BJ (cell line): ENCODE measurements at regions not wholly inside any gene's neighbourhood (a gene's known extent, or its start where the extent isn't known, plus 50 kb on each side); places are given as distances from the start of the nearest gene placed in this dataset.

Experiments
- CTCF ChIA-PET: fragments of 350-600 bp; formaldehyde crosslinking; extraction: SDS; loops from one replicate; lab custom pipeline; 2021; ENCODE audit warnings: antibody characterized with exemption, inconsistent platforms; lab: Yijun Ruan, JAX
- POLR2A ChIA-PET: fragments of 300-600 bp; sonication (Branson Sonifier 250); formaldehyde crosslinking; extraction: SDS; loops from one replicate; lab custom pipeline; 2021; ENCODE audit warnings: antibody characterized with exemption; lab: Charles Lee
- DNase-seq: peaks from one replicate; pipeline ENCODE4 v3.0.0-alpha.2; 2011; ENCODE audit warnings: low read depth
- H3K27me3 ChIP-seq: 2 replicates; pipeline ENCODE4 v1.6.0; 2011; ENCODE audit warnings: low read length; ENCODE audit not compliant: control insufficient read depth, insufficient read depth
- H3K36me3 ChIP-seq: 2 replicates; pipeline ENCODE4 v1.5.1; 2011; ENCODE audit warnings: low read length; ENCODE audit not compliant: control insufficient read depth, insufficient read depth
- H3K4me3 ChIP-seq: 2 replicates; pipeline ENCODE4 v1.5.1; 2011; ENCODE audit warnings: low read depth, mild to moderate bottlenecking, control low read depth, low read length
- TF ChIP-seq, protein P1 (sequence below): IDR thresholded peaks from 2 replicates; pipeline ENCODE4 v1.5.1; 2011; ENCODE audit warnings: low read depth, mild to moderate bottlenecking, control low read depth, inconsistent platforms, low read length, moderate library complexity; ENCODE audit not compliant: insufficient read depth

DNA sequence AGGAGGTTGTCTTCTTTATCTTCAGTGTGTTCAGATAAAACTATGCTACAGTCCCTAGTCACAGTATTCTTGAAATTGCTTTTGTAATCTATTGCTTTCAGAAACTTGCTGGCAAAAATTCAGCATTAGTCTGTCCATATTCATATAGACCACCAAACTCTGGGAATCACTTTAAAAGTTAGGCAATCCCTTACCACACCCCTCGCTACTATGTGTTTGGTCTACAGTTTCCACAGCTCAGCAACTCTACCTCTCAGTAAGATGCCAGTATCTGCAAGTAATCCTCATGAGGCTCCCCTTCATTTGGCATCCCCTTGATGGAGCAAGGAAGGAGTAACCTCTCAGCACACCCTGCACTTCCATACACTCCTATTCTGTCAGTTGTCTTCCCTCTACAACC lies 1706.6 kb upstream of the CELF4 start:
- H3K27me3 ChIP-seq, result no peaks in the 10 kb centered on the region
- POLR2A ChIA-PET, result no interaction called here
- TF ChIP-seq, protein P1, sequence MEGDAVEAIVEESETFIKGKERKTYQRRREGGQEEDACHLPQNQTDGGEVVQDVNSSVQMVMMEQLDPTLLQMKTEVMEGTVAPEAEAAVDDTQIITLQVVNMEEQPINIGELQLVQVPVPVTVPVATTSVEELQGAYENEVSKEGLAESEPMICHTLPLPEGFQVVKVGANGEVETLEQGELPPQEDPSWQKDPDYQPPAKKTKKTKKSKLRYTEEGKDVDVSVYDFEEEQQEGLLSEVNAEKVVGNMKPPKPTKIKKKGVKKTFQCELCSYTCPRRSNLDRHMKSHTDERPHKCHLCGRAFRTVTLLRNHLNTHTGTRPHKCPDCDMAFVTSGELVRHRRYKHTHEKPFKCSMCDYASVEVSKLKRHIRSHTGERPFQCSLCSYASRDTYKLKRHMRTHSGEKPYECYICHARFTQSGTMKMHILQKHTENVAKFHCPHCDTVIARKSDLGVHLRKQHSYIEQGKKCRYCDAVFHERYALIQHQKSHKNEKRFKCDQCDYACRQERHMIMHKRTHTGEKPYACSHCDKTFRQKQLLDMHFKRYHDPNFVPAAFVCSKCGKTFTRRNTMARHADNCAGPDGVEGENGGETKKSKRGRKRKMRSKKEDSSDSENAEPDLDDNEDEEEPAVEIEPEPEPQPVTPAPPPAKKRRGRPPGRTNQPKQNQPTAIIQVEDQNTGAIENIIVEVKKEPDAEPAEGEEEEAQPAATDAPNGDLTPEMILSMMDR, result no peak
- CTCF ChIA-PET, result no interaction called here
- no peak overlapping the region for H3K4me3 ChIP-seq
- no peaks in the 10 kb centered on the region for H3K36me3 ChIP-seq
- DNase-seq, result no peak

DNA sequence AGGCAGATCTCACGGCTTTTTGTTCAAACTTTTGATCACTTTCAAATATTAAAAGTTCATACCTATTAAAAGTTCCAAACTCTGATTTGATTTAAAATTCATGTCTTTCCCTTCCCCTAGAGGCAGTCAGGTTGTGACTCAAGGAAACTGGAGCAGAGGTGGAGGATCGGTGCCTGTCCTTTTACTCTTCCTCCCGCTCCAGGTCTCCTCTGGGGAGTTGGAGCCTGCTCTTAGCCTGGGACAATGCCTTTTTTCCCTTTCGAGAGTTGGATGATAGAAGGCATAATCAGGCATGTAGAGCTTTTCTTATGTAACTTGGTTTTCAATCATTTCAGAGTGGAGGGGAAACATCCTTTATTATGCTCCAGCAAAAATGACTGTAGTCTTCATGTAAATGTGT lies 1706.1 kb upstream of the CELF4 start:
- Histone ChIP-seq H3K4me3 (no peak overlapping the region), H3K36me3 (no peaks in the 10 kb centered on the region), H3K27me3 (no peaks in the 10 kb centered on the region)
- DNase-seq, result no peak
- ChIA-PET POLR2A (no interaction called here), CTCF (no interaction called here)
- TF ChIP-seq, protein P1, result no peak

DNA sequence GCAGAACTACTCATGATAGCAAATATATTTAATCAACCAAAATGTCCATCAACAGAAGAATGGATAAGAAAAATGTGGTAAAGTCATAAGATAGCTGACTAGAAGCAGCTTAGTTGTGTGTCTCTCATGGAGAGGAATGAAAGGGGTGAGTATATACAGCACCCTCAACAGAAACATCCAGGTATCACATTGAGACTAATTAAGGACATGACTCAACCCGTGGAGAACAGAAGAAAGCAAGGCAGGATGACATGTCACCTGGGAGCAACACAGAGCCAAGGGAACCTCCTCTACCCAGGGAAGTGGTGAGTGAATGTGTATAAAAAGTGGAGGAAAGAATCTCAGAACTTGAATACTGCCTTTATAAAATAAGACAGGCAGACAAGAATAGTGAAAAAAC lies 1695.0 kb upstream of the CELF4 start:
- CTCF ChIA-PET, result no interaction called here
- DNase-seq, result no peak

DNA sequence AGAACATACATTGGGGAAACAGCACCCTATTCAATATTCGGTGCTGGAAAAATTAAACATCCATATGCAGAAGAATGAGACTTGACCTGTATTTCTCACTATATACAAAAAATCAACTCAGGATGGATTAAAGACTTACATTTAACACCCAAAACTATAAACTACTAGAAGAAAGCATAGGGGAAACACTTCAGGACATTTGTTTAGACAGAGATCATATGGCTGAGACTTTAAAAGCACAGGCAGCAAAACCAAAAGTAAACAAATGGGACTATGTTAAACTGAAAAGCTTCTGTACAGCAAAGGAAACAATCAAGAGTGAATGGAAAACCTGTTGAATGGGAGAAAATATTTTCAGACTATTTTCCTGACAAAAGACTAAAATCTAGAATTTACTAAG lies 1694.1 kb upstream of the CELF4 start:
- no peak for DNase-seq
- ChIA-PET POLR2A (no interaction called here), CTCF (no interaction called here)
- TF ChIP-seq, protein P1, result no peak
- Histone ChIP-seq H3K36me3 (no peaks in the 10 kb centered on the region), H3K27me3 (no peaks in the 10 kb centered on the region), H3K4me3 (no peak overlapping the region)

More for the DNA sequence above, 1695.0 kb upstream of the CELF4 start:
- TF ChIP-seq, protein P1, result no peak
- Histone ChIP-seq H3K4me3 (no peak overlapping the region), H3K36me3 (no peaks in the 10 kb centered on the region), H3K27me3 (no peaks in the 10 kb centered on the region)
- POLR2A ChIA-PET, result no interaction called here

DNA sequence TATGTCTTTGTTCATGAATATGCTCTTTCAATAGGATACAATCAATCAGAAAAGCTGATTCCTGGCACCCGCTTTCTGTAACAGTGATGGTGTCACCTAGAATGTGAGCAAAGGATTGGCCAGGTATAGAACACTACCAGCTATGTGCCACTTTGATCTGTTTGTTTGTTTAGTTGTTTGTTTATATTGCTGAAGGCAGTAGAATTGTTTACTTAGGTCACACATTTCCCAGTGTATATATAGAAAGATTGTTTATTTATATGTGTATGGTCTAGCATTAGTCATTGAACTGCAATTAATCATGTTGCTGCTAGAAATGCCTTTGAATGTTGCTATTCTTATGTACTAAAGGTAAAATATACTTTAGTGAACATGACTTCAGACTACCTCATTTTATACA lies 1678.6 kb upstream of the CELF4 start:
- no peak for DNase-seq
- Histone ChIP-seq H3K4me3 (no peak overlapping the region), H3K27me3 (no peaks in the 10 kb centered on the region), H3K36me3 (no peaks in the 10 kb centered on the region)
- CTCF ChIA-PET, result no interaction called here
- POLR2A ChIA-PET, result no interaction called here
- TF ChIP-seq, protein P1, result no peak
